T-helper 2 cell treated with Interferon-gamma antibody and Interleukin-4, amounts not matched to agents 100 ng/mL and 5 ng/mL, for 36 hours (primary cell): ENCODE measurements at regions not wholly inside any gene's neighbourhood (a gene's known extent, or its start where the extent isn't known, plus 50 kb on each side); places are given as distances from the start of the nearest gene placed in this dataset.
"Not testable (repeated sequence)": the region's sequence is repeated elsewhere in the genome, so short reads cannot be mapped to it uniquely, and the experiment has no call there.

Source experiments
- intact Hi-C: fragments of 100-400 bp; cut with micrococcal nuclease; formaldehyde crosslinking; loops from one replicate; pipeline ENCODE4 v1.15.1; 2023

GRCh38 chr2:16225071-16225470 is 284.7 kb downstream of the MYCN start:
- intact Hi-C loops: no loop called here

GRCh38 chr2:16224298-16225045 is 284.1 kb downstream of the MYCN start:
- intact Hi-C loops: no loop called here

GRCh38 chr2:16223841-16224177 is 283.5 kb downstream of the MYCN start:
- intact Hi-C loops: no loop called here

GRCh38 chr2:16223161-16223840 is 283.0 kb downstream of the MYCN start:
- intact Hi-C loops: no loop called here

GRCh38 chr2:16222326-16222725 is 282.0 kb downstream of the MYCN start:
- intact Hi-C loops: no loop called here

- intact Hi-C loops: no loop called here
Measured at GRCh38 chr2:16221461-16222010, 281.2 kb downstream of the MYCN start.

- intact Hi-C loops: no loop called here
Measured at GRCh38 chr2:16219292-16219975, 279.1 kb downstream of the MYCN start.

- intact Hi-C loops: no loop called here
Measured at GRCh38 chr2:16218625-16219024, 278.3 kb downstream of the MYCN start.

- intact Hi-C loops: no loop called here
Measured at GRCh38 chr2:16218161-16218560, 277.8 kb downstream of the MYCN start.

- intact Hi-C loops: not testable (repeated sequence)
Measured at GRCh38 chr2:16217741-16218140, 277.4 kb downstream of the MYCN start.

- intact Hi-C loops: no loop called here
Measured at GRCh38 chr2:16217291-16217690, 276.9 kb downstream of the MYCN start.

GRCh38 chr2:16216558-16216945 is 276.2 kb downstream of the MYCN start:
- intact Hi-C loops: no loop called here

- intact Hi-C loops: no loop called here
Measured at GRCh38 chr2:16215902-16216557, 275.7 kb downstream of the MYCN start.

- intact Hi-C loops: no loop called here
Measured at GRCh38 chr2:16214861-16215260, 274.5 kb downstream of the MYCN start.

- intact Hi-C loops: no loop called here
Measured at GRCh38 chr2:16214391-16214790, 274.0 kb downstream of the MYCN start.

GRCh38 chr2:16212321-16212720 is 272.0 kb downstream of the MYCN start:
- intact Hi-C loops: no loop called here

- intact Hi-C loops: no loop called here
Measured at GRCh38 chr2:16211341-16211740, 271.0 kb downstream of the MYCN start.

- intact Hi-C loops: no loop called here
Measured at GRCh38 chr2:16210841-16211240, 270.5 kb downstream of the MYCN start.

- intact Hi-C loops: no loop called here
Measured at GRCh38 chr2:16209799-16210198, 269.4 kb downstream of the MYCN start.

- intact Hi-C loops: no loop called here
Measured at GRCh38 chr2:16208921-16209320, 268.6 kb downstream of the MYCN start.

- intact Hi-C loops: no loop called here
Measured at GRCh38 chr2:16208241-16208797, 268.0 kb downstream of the MYCN start.
